ENCODE measurements at regions not wholly inside any gene's neighbourhood (a gene's known extent, or its start where the extent isn't known, plus 50 kb on each side); places are given as distances from the start of the nearest gene placed in this dataset.
"Not testable (repeated sequence)": the region's sequence is repeated elsewhere in the genome, so short reads cannot be mapped to it uniquely, and the experiment has no call there.

GRCh38 chr18:1083675-1084074, 179.0 kb downstream of the ADCYAP1 start:
- TF ChIP-seq ZFP3 (CRISPR knock-in tag; IDR thresholded peaks at IDR 0.05); ZC3H10 (CRISPR knock-in tag; IDR thresholded peaks at IDR 0.05); ARNTL (CRISPR knock-in tag; IDR thresholded peaks at IDR 0.05; ENCODE audit: borderline replicate concordance, low read depth); RARB (CRISPR knock-in tag; IDR thresholded peaks at IDR 0.05); CREB5 (CRISPR knock-in tag; IDR thresholded peaks at IDR 0.05; ENCODE audit: low read depth); GLIS3 (CRISPR knock-in tag; IDR thresholded peaks at IDR 0.05): not testable (repeated sequence)

All from SK-N-SH treated with all-trans-retinoic acid at 6 μM for 48 hours (cell line).